ENCODE measurements at regions not wholly inside any gene's neighbourhood (a gene's known extent, or its start where the extent isn't known, plus 50 kb on each side); places are given as distances from the start of the nearest gene placed in this dataset.
"Not testable (repeated sequence)": the region's sequence is repeated elsewhere in the genome, so short reads cannot be mapped to it uniquely, and the experiment has no call there.

- DNase-seq (ENCODE audit: low read depth): no peak
- no peak overlapping the region for H3K4me3 ChIP-seq (ENCODE audit: low read depth, low read length)
- TF ChIP-seq, protein P1, sequence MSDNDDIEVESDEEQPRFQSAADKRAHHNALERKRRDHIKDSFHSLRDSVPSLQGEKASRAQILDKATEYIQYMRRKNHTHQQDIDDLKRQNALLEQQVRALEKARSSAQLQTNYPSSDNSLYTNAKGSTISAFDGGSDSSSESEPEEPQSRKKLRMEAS (IDR thresholded peaks at IDR 0.05; ENCODE audit: low read depth, low read length): no peak
- TF ChIP-seq POLR2A (IDR thresholded peaks at IDR 0.05; ENCODE audit: extremely low read depth, insufficient read length) (no peak), MYC (IDR thresholded peaks at IDR 0.05; ENCODE audit: low read depth, low read length) (no peak), CTCF (IDR thresholded peaks at IDR 0.05; ENCODE audit: low read depth, low read length) (no peak)
These were observed 593.8 kb upstream of the GRM3 start for GRCh38 chr7:86049910-86050309.

- not testable (repeated sequence) for DNase-seq (ENCODE audit: low read depth); H3K4me3 ChIP-seq (ENCODE audit: low read depth, low read length)
These were observed 598.5 kb upstream of the GRM3 start for GRCh38 chr7:86045197-86045596.

DNA sequence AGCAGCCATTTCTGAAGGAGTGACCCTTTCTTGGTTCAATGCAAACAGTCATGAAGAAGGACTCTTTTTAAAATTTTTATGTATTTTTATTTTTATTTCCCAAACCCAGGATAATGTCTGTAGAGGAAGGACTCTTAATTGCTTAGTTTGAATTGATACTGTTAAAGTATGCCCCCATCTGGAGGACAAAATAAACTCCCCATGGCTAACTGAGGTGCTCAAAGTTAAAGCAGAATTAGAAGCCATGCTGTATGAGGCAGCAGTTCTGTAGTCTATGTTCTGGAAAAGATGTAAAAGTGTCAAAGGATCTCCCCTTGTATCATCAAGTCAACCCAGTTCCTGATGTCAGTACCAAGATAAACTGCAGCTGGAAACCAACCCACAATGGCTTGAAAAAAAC lies 617.9 kb upstream of the GRM3 start:
- DNase-seq (ENCODE audit: low read depth): no peak
- TF ChIP-seq CTCF (IDR thresholded peaks at IDR 0.05; ENCODE audit: low read depth, low read length) (no peak), POLR2A (IDR thresholded peaks at IDR 0.05; ENCODE audit: extremely low read depth, insufficient read length) (no peak), MYC (IDR thresholded peaks at IDR 0.05; ENCODE audit: low read depth, low read length) (no peak)
- TF ChIP-seq, protein P1 (IDR thresholded peaks at IDR 0.05; ENCODE audit: low read depth, low read length): no peak
- H3K4me3 ChIP-seq (ENCODE audit: low read depth, low read length): no peak overlapping the region

DNA sequence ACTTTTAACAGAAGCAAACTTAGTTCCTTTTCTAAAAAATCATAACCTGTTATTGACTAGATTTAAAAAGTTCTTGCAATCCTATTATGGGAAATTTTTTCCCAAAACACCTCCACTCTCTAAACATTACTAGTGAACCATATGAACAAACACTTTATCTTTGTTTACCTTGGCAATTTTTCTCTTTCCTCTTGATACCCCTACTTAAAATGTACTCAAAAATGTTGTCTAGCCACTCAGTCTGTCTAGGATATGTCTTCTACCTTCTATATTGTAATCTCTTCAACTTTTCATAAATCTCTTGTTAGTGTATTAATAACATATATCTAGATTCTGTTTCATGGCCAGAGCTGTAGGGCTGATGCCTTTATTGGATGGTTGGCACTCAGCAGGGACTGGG lies 630.0 kb upstream of the GRM3 start:
- TF ChIP-seq, protein P1 (IDR thresholded peaks at IDR 0.05; ENCODE audit: low read depth, low read length): no peak
- no peak for TF ChIP-seq MYC (IDR thresholded peaks at IDR 0.05; ENCODE audit: low read depth, low read length)
- TF ChIP-seq POLR2A (IDR thresholded peaks at IDR 0.05; ENCODE audit: extremely low read depth, insufficient read length): no peak
- TF ChIP-seq CTCF (IDR thresholded peaks at IDR 0.05; ENCODE audit: low read depth, low read length): no peak
- H3K4me3 ChIP-seq (ENCODE audit: low read depth, low read length): no peak overlapping the region

DNA sequence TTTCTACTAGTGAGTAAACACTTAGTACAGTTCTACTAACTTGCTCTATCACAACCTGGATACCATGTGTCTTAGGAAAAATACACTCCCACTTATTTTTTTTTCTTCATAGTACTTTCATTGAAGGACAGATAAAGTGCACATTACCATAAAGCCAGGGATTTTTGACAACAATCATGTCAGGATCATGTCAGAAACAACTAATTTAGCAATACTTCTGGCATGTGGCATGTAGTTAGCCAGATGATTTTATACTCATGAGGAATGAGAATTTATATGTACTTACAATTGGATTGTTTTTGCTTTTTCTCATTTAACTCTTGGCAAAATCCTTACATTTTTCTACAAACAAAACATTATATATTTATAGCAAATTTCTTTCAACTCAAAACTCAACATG lies 630.7 kb upstream of the GRM3 start:
- no peak for TF ChIP-seq CTCF (IDR thresholded peaks at IDR 0.05; ENCODE audit: low read depth, low read length)
- no peak for TF ChIP-seq POLR2A (IDR thresholded peaks at IDR 0.05; ENCODE audit: extremely low read depth, insufficient read length)
- TF ChIP-seq, protein P1 (IDR thresholded peaks at IDR 0.05; ENCODE audit: low read depth, low read length): no peak
- no peak for TF ChIP-seq MYC (IDR thresholded peaks at IDR 0.05; ENCODE audit: low read depth, low read length)
- H3K4me3 ChIP-seq (ENCODE audit: low read depth, low read length): no peak overlapping the region
- DNase-seq (ENCODE audit: low read depth): no peak

More for the DNA sequence above, 630.0 kb upstream of the GRM3 start:
- DNase-seq (ENCODE audit: low read depth): no peak

DNA sequence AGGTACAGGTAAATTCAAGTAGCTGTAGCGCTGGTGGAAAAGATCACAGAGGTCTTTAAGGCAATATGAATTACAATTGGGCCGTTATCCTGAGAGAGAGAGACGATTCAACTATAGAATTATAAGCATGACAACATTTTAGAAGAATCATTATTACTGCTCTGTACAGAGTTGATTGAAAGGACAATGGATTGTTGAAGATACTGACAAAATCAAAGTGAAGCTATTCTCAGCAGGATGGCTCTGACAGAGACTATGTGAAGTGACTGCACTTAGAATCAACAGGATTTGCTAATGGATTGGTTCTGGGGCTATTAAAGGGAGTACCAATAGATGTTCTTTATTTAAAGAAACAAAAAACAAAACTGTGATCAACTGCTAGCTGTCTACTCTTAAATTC lies 634.8 kb upstream of the GRM3 start:
- DNase-seq (ENCODE audit: low read depth): no peak
- TF ChIP-seq MYC (IDR thresholded peaks at IDR 0.05; ENCODE audit: low read depth, low read length) (no peak), POLR2A (IDR thresholded peaks at IDR 0.05; ENCODE audit: extremely low read depth, insufficient read length) (no peak), CTCF (IDR thresholded peaks at IDR 0.05; ENCODE audit: low read depth, low read length) (no peak)
- TF ChIP-seq, protein P1 (IDR thresholded peaks at IDR 0.05; ENCODE audit: low read depth, low read length): no peak

More for the DNA sequence above, 634.8 kb upstream of the GRM3 start:
- no peak overlapping the region for H3K4me3 ChIP-seq (ENCODE audit: low read depth, low read length)

Data from NB4 (cell line).